Endodermal cell (in vitro differentiated cells): ENCODE measurements at regions not wholly inside any gene's neighbourhood (a gene's known extent, or its start where the extent isn't known, plus 50 kb on each side); places are given as distances from the start of the nearest gene placed in this dataset.

ENCODE experiments used
- DNase-seq: peaks from one replicate; pipeline ENCODE4 v3.0.0-alpha.2; 2017
- H3K27ac ChIP-seq: 2 replicates; pipeline ENCODE4 v1.5.1; 2013; ENCODE audit warnings: mild to moderate bottlenecking, low read depth, low read length, moderate library complexity
- H3K27me3 ChIP-seq: 2 replicates; pipeline ENCODE4 v1.6.1; 2013; ENCODE audit warnings: mild to moderate bottlenecking, low read length, moderate library complexity; ENCODE audit not compliant: insufficient read depth, control insufficient read depth, poor library complexity, severe bottlenecking
- H3K36me3 ChIP-seq: 2 replicates; pipeline ENCODE4 v1.7.0; 2013; ENCODE audit warnings: mild to moderate bottlenecking, low read length, moderate library complexity; ENCODE audit not compliant: control insufficient read depth, insufficient read depth
- H3K4me1 ChIP-seq: one replicate; pipeline ENCODE4 v1.7.0; 2013; ENCODE audit warnings: low read length; ENCODE audit not compliant: control insufficient read depth, insufficient read depth
- H3K4me3 ChIP-seq: 2 replicates; pipeline ENCODE4 v1.5.1; 2013; ENCODE audit warnings: mild to moderate bottlenecking, low read length, moderate library complexity
- H3K9ac ChIP-seq: 2 replicates; pipeline ENCODE4 v1.6.1; 2013; ENCODE audit warnings: mild to moderate bottlenecking, low read length, moderate library complexity; ENCODE audit not compliant: poor library complexity, severe bottlenecking; ENCODE audit errors: extremely low read depth
- H3K9me3 ChIP-seq: 2 replicates; pipeline ENCODE4 v1.6.1; 2013; ENCODE audit warnings: mild to moderate bottlenecking, low read length, moderate library complexity; ENCODE audit not compliant: control insufficient read depth
- H3K27ac Mint-ChIP-seq: 2 replicates; pipeline ENCODE4 v1.8.0; 2020; ENCODE audit warnings: mixed read lengths
- H3K27me3 Mint-ChIP-seq: 2 replicates; pipeline ENCODE4 v1.8.0; 2021; ENCODE audit warnings: mild to moderate bottlenecking, mixed read lengths; ENCODE audit not compliant: insufficient read depth
- H3K36me3 Mint-ChIP-seq: 2 replicates; pipeline ENCODE4 v1.8.0; 2020; ENCODE audit warnings: low read depth, mixed read lengths
- H3K4me1 Mint-ChIP-seq: 2 replicates; pipeline ENCODE4 v1.8.0; 2020; ENCODE audit warnings: mixed read lengths
- H3K4me3 Mint-ChIP-seq: 2 replicates; pipeline ENCODE4 v1.8.0; 2020; ENCODE audit warnings: mild to moderate bottlenecking, moderate library complexity, mixed read lengths
- H3K9me3 Mint-ChIP-seq: 2 replicates; pipeline ENCODE4 v1.8.0; 2020; ENCODE audit warnings: mild to moderate bottlenecking, mixed read lengths
- WGBS, 2 experiments: methylation state at CpG; one replicate each; pipeline versions ENCODE4 v1.1.5 to v1.1.7; 2013; ENCODE audit warnings: missing lambda C conversion rate in 2 of 2, mixed read lengths in 1 of 2; ENCODE audit not compliant: insufficient coverage in 1 of 2, insufficient read length in 1 of 2; 5-methylcytosine and 5-hydroxymethylcytosine counted together
- TF ChIP-seq, protein P1 (sequence below): fragments of 200-600 bp; sonication (generic); conservative IDR thresholded peaks from 2 replicates; pipeline ENCODE4 v1.5.0; 2021; ENCODE audit warnings: antibody characterized with exemption, mild to moderate bottlenecking

GRCh38 chr12:127362121-127362520, 904.8 kb upstream of the TMEM132C start:
- TF ChIP-seq, protein P1, sequence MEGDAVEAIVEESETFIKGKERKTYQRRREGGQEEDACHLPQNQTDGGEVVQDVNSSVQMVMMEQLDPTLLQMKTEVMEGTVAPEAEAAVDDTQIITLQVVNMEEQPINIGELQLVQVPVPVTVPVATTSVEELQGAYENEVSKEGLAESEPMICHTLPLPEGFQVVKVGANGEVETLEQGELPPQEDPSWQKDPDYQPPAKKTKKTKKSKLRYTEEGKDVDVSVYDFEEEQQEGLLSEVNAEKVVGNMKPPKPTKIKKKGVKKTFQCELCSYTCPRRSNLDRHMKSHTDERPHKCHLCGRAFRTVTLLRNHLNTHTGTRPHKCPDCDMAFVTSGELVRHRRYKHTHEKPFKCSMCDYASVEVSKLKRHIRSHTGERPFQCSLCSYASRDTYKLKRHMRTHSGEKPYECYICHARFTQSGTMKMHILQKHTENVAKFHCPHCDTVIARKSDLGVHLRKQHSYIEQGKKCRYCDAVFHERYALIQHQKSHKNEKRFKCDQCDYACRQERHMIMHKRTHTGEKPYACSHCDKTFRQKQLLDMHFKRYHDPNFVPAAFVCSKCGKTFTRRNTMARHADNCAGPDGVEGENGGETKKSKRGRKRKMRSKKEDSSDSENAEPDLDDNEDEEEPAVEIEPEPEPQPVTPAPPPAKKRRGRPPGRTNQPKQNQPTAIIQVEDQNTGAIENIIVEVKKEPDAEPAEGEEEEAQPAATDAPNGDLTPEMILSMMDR, result no peak

GRCh38 chr12:127363392-127363791, 903.6 kb upstream of the TMEM132C start:
- no peaks in the 10 kb centered on the region for H3K4me1 ChIP-seq
- no peaks in the 10 kb centered on the region for H3K27me3 ChIP-seq
- no peaks in the 10 kb centered on the region for H3K36me3 ChIP-seq
- TF ChIP-seq, protein P1, result peak; percentile 79
- Mint-ChIP-seq H3K27me3 (no peaks in the 10 kb centered on the region), H3K36me3 (no peaks in the 10 kb centered on the region), H3K27ac (no peak overlapping the region), H3K4me3 (no peak overlapping the region), H3K9me3 (no peaks in the 10 kb centered on the region), H3K4me1 (no peaks in the 10 kb centered on the region)
- peak; percentile 84 for DNase-seq
- no peak overlapping the region for H3K27ac ChIP-seq
- no peak overlapping the region for H3K9ac ChIP-seq
- no peak overlapping the region for H3K4me3 ChIP-seq
- H3K9me3 ChIP-seq, result no peaks in the 10 kb centered on the region
- WGBS, 2 experiments, result 50 to 83% methylated on average over 1 to 2 of the region's 2 CpGs

More at GRCh38 chr12:127362121-127362520, 904.8 kb upstream of the TMEM132C start:
- H3K4me3 ChIP-seq, result no peak overlapping the region
- DNase-seq, result no peak
- H3K9me3 Mint-ChIP-seq, result no peaks in the 10 kb centered on the region
- H3K27me3 Mint-ChIP-seq, result no peaks in the 10 kb centered on the region
- WGBS, 2 experiments, result 97% methylated on average over 4 of the region's 4 CpGs; no CpG with 5 or more reads in 1 of the 2 experiments
- no peaks in the 10 kb centered on the region for H3K4me1 ChIP-seq
- no peak overlapping the region for H3K4me3 Mint-ChIP-seq
- H3K9me3 ChIP-seq, result no peaks in the 10 kb centered on the region
- no peaks in the 10 kb centered on the region for H3K36me3 Mint-ChIP-seq
- no peaks in the 10 kb centered on the region for H3K36me3 ChIP-seq
- no peaks in the 10 kb centered on the region for H3K27me3 ChIP-seq
- H3K27ac Mint-ChIP-seq, result no peak overlapping the region
- no peaks in the 10 kb centered on the region for H3K4me1 Mint-ChIP-seq
- no peak overlapping the region for H3K27ac ChIP-seq
- H3K9ac ChIP-seq, result no peak overlapping the region

- Histone ChIP-seq H3K27ac (no peak overlapping the region), H3K9ac (no peak overlapping the region), H3K4me1 (no peaks in the 10 kb centered on the region), H3K9me3 (no peaks in the 10 kb centered on the region), H3K4me3 (no peak overlapping the region), H3K27me3 (no peaks in the 10 kb centered on the region), H3K36me3 (no peaks in the 10 kb centered on the region)
- 88 to 94% methylated on average over 4 of the region's 4 CpGs for WGBS, 2 experiments
- Mint-ChIP-seq H3K36me3 (no peaks in the 10 kb centered on the region), H3K4me3 (no peak overlapping the region), H3K9me3 (no peaks in the 10 kb centered on the region), H3K4me1 (no peaks in the 10 kb centered on the region), H3K27ac (no peak overlapping the region), H3K27me3 (no peaks in the 10 kb centered on the region)
- peak; percentile 25 for DNase-seq
- TF ChIP-seq, protein P1, result no peak
Observed at GRCh38 chr12:127373559-127373958, 893.4 kb upstream of the TMEM132C start.
